AG09319 (cell line): ENCODE measurements at regions not wholly inside any gene's neighbourhood (a gene's known extent, or its start where the extent isn't known, plus 50 kb on each side); places are given as distances from the start of the nearest gene placed in this dataset.

Experiments
- DNase-seq: peaks from one replicate; pipeline ENCODE4 v3.0.0-alpha.2; 2010; ENCODE audit warnings: low read depth; ENCODE audit errors: extremely low read depth
- TF ChIP-seq, protein P1 (sequence below): IDR thresholded peaks from 2 replicates; pipeline ENCODE4 v1.5.1; 2011; ENCODE audit warnings: low read depth, mild to moderate bottlenecking, inconsistent platforms, low read length, moderate library complexity

DNA sequence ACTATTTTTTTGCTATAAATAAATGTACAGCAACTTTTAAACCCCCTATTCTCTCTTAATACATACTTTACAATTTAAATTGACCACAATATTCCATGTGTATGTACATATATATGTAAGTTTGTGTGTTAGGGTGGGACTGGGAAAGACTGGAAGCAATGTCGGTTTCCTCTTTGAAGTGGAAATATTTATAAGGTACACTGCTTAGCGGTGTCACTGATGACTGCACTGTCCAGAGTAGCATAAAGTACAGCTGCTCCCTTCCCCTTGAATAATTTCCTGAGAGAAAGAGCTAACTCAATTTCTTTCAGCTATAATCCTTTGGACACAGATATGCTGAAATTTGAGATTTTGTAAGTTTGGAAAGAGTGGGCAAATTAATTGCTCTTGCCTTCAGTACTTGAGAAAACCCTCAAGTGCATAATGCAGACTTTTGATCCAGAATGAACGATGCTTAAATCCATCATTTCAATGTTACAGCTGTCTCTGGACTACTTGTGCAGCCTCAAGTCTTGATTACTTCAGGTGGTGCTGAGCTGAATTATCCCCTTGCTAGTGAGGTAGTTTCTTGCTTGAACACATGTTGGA, 267.0 kb upstream of the CFAP20DC start:
- TF ChIP-seq, protein P1, sequence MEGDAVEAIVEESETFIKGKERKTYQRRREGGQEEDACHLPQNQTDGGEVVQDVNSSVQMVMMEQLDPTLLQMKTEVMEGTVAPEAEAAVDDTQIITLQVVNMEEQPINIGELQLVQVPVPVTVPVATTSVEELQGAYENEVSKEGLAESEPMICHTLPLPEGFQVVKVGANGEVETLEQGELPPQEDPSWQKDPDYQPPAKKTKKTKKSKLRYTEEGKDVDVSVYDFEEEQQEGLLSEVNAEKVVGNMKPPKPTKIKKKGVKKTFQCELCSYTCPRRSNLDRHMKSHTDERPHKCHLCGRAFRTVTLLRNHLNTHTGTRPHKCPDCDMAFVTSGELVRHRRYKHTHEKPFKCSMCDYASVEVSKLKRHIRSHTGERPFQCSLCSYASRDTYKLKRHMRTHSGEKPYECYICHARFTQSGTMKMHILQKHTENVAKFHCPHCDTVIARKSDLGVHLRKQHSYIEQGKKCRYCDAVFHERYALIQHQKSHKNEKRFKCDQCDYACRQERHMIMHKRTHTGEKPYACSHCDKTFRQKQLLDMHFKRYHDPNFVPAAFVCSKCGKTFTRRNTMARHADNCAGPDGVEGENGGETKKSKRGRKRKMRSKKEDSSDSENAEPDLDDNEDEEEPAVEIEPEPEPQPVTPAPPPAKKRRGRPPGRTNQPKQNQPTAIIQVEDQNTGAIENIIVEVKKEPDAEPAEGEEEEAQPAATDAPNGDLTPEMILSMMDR = no peak
- DNase-seq = no peak

DNA sequence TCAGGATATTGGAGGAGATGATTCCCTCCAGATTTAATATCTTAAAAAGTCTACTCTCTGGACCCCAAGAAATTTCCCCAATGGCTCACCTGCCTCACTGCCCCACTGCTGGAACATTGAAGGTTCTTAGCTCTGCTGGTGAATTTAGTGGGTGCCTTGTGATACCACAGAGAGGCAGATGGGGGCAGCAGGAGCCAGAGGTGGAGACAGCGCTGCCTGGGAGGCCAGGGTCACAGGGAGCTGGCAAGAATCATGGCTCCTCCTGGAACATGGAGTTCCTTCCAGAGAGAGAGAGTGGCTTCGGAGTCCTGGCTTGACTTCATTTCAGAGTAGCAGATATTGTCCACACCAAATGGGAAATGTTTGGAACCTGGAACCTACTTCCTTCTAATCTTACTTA, 263.5 kb upstream of the CFAP20DC start:
- TF ChIP-seq, protein P1 = peak; percentile 30
- DNase-seq = no peak

DNA sequence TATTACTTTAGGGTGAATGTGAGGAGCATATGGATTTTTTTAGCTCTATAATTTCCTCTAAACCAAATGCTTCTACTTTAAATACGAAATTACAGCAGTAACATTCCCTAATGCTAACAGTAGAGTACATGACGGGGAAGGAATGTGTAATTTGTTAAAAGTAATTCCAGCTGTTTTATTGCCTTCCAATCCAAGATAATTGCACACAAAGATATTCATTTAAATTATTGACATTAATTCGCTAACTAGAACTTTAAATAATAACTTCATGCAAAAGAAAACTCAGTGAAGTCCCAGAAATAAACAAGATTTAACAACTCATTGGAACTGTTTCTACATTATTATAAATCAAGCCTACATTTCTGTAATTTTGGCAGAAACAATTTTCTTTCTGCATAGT, 261.4 kb upstream of the CFAP20DC start:
- TF ChIP-seq, protein P1 = no peak
- no peak for DNase-seq

DNA sequence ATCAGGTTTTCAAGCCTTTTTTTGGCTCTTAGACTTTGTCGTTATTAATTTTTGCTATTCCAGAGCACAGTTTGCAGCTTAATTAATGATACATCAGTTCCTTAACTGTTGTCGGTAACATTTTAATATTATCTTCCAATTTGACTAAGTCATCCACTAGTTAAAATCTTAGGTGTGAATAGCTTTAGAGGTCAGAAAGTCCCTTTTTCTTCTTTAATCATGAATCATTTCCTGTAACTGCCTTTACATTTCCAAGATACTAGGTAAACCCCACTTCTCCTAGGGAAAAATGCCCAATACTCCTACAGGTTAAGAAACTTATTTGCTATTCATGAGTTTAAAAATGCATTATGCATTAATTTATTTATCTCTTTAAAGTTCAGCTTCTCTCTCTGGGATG, 260.9 kb upstream of the CFAP20DC start:
- DNase-seq = no peak
- TF ChIP-seq, protein P1 = no peak

DNA sequence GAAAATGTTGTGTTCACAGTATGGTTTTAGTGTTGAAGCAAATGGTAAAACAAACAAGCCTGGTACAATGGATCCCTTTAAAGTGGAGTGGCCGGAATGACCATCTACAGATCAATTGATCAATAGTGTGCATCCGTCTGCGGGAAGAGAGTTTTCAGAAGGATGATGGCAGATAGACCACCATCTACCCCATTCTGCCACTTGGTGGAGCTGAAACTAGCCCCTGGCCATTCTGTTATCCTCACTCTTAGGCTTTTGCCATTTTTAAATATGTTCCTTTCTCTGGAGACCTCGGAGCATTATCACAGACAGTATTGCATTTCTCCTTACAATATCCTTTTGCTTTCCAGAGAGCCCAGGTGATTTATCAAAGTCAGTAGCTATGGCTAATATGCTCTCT, 258.9 kb upstream of the CFAP20DC start:
- no peak for DNase-seq
- TF ChIP-seq, protein P1 = no peak

DNA sequence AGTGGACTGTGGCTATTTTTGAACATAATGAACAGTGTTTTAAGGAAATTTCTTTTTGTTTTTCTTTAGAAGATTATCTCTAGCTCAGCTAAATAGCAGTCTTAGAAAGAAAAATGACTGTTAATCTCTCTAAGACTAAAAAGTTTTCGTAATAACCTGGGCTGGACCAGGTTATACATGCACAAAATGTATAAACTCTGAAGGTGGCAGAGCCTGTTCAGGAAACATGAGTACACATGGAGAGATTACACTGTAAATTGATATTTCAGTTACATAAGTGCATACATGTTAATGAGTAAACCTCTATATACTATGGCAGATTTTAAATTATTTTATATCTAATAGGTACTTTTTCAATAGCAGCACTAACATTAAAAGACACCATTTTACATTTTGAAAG, 258.2 kb upstream of the CFAP20DC start:
- TF ChIP-seq, protein P1 = no peak
- no peak for DNase-seq

DNA sequence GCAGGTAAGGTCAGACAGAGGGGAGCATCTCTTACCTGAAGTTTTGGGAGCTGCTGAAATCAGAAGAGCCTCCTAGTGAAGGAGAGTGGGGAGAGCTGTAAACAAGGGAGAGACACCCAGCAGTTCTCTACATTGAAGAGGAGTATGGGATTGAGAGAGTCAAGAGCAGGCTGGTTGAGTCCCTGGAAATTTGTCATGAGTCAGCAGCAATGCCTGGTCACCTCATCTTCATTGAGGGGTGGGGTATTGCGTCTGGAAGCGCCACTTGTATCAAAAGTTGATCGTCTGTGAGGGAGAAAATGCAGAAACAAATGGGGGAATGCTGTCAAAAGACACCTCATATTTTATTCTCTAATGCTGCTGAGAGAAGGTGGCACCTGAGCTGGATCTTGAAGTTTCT, 256.6 kb upstream of the CFAP20DC start:
- DNase-seq = no peak

More for the DNA sequence above, 256.6 kb upstream of the CFAP20DC start:
- TF ChIP-seq, protein P1 = no peak
